Hematopoietic multipotent progenitor cell treated with erythropoietin and hydrocortisone succinate and interleukin-3 and kit ligand, for 17 days (in vitro differentiated cells): ENCODE measurements at regions not wholly inside any gene's neighbourhood (a gene's known extent, or its start where the extent isn't known, plus 50 kb on each side); places are given as distances from the start of the nearest gene placed in this dataset.
"Not testable (repeated sequence)": the region's sequence is repeated elsewhere in the genome, so short reads cannot be mapped to it uniquely, and the experiment has no call there.

Experiments
- DNase-seq: peaks from one replicate; pipeline ENCODE4 v3.0.0-alpha.2; 2015; ENCODE audit warnings: low spot score

DNA sequence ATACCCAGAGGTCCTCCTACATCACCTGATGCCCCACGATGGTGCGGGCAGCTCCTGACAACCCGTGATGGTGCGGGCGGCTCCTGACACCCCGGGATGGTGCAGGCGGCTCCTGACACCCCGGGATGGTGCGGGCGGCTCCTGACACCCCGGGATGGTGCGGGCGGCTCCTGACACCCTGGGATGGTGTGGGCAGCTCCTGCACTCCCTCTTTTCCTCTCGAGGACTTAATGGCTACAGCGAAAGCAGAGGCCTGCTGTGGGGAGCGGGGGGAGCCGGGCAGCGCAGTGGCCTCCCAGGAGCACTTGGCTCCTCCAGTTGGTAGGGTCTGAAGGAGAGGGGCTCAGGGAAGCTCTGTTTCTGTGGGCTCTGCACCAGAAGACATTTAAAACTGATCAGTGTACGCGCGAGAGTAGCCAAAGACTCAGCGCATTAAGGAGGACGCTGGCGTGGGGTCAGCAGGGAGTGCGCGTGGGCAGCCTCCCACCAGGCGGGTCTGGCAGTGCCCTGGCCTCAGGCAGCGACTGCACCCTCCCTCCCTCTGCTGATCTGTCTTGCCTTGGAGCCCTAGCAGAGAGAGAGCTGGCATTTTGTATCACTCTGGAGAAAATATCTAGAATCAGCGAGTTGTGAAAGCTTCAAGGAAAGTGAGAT, 464.5 kb upstream of the MYT1L start:
- DNase-seq: no peak

DNA sequence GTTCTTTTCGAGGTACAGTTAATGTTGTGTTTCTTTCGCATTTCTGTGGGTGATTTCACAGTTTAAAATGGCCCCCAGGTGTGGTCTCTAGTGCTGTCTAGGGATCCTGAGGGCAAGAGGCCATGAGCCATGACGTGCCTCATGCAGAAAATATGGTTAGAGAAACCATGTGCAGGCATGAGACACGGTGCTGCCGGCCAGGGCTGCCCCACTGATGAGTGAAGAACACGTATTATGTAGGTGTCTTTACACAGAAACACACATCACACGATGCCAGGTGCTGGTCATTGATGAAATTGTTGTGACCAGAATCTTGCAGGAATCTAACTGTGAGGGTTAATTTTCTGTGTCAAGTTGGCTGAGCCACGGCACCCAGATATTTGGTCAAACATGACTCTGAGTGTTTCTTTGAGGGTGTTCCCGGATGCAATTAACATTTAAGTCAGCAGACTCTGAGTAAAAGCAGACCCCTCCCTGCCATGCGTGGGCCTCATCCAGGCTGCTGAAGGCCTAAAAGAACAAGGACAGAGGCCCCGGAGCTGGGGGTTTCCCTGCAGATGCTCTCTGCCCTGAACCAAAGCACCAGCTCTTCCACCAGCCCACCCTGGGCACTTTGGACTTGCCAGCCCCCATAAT, 463.0 kb upstream of the MYT1L start:
- no peak for DNase-seq

GRCh38 chr2:2793514-2793913, 462.4 kb upstream of the MYT1L start:
- DNase-seq: no peak

DNA sequence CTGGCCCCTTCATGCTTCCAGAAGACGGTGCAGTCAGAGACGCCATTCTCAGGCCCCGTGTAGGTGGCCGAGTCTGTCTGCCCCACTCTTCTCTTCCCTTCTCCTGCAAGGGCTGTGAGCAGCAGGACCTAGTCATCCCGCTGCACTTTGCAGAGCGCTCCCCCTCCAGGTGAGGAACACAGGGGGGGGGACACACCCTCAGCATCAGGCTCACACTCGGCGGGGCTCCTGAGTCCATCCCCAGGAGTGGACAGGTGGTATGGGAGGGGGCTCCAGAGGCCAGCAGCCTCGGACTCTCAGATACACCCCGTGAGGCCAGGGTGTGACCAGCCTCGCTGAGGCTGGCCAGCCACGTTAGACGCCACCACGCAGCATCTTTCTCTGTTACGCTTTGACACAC, 460.5 kb upstream of the MYT1L start:
- DNase-seq: no peak

- DNase-seq: no peak
Observed at GRCh38 chr2:2791031-2791430, 460.0 kb upstream of the MYT1L start.

DNA sequence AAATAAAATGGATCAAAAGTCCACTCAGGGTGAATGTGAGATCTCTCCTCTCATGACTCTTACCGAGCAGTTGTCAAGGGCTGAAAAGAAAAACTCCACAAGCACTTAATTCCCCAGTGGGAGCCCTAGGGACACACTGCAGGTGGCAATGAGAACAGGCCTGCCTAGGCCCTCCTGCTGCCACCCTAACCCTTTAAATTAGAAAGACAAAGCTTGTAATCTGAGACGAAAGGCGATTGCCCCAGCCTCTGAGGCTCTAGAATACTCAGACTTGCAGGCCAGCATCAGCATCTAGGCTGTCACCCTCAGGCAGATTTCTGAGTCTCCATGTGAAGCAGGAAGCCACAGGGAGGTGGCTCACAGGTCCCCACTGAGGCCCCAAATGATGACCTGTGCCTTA, 457.0 kb upstream of the MYT1L start:
- DNase-seq: no peak

DNA sequence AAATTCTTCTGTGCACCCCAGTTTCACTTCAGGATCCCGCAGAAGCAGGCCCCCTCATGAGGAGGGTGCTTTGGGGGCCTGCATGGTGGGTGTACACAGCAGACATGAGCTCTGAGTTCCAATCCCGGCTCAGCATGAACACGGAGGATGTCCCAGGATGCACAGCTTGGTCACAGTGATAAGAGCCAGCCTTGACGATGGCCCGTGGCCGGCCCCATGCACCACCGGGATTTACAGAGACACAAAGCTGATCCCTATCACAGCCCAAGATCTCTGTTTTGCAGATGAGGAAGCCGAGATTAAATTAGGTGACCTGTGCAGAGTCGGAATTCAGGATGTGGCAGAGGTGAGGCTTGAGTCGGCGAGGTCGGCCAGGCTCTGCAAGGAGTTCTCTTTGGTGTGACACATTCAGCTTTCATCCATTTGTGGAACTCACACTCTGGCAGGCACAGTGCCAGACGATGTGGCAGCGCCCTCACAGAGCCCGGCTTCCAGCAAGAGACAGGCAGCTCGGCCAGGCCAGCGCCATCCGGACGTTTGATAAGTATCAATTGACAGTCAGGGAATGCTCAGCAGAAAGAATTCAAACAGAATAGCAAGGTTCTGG, 456.3 kb upstream of the MYT1L start:
- DNase-seq: no peak

- DNase-seq: no peak
Observed at GRCh38 chr2:2782007-2782406, 450.9 kb upstream of the MYT1L start.

- no peak for DNase-seq
Observed at GRCh38 chr2:2779727-2780126, 448.7 kb upstream of the MYT1L start.

DNA sequence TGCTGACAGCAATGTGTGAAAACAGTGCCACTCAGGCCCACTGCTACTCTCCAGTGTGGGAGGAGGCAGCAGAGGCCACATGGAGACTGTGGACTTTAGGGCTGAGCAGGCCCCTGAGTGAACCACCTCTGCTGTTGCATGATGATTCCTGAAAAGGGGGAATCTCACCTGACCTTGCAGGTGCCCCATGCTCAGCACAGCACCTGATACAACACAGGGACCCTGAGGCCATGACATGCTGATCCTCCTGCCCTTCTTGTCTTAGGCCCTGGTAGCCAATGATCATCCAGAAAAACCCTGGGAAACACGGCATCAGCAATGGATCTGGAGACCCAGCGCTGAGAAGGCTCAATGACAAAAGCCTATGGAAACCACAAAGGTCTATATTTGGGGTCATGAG, 446.8 kb upstream of the MYT1L start:
- no peak for DNase-seq

DNA sequence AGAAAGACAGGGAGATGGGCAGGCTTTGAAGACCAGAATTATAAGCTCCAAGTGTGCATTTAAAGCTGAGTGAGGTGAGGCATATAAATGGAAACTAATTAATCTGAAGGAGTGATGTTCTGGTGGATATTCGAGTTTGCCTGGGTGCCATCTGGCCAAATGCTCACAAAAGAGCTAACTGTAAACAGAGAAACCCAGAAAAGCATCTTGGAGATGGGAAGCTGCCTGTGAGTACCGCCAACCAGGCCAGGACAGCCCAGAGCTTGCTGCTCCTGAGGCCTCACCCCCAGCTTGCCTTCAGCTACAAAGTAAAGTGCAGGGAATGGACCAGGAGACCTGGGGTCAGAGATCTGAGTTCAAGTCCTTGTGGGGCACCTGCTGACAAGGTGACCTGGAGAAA, 446.1 kb upstream of the MYT1L start:
- no peak for DNase-seq

DNA sequence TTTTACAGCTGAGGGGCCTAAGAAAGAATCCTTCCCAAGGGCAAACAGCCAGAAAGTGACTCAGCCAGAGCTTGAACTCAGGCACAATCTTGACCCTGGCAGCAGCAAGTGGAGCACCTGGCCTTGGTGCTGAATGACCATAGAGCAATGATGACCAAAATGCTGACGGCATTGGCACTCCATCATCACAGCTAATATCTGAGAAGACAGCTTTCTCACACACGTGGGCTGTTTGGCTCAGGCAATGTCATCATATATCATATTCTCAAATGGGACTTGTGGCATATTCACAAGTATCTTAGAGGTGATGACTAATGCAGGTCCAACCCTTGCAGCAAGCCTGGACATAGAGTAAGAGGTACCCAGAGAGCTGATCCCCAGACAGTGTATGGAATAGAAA, 443.9 kb upstream of the MYT1L start:
- DNase-seq: no peak

DNA sequence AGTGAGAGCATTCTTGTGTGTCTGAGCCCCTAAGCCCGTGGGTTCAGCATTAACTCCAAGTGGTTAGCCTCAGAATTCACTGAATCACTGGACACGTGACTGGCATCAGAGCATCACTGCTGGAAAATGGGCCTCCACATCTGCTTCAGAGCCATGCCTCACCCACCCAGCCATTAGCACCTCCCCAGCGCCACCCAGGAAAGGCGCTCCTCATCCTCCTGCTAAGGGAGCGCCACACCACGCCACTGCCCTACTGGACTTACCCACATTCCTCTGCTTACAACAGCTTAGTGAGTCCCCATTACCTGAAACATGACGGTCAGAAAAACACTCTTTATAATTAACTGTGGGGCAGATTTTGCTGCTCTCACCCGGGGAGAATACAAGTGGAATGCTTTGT, 442.6 kb upstream of the MYT1L start:
- DNase-seq: no peak

DNA sequence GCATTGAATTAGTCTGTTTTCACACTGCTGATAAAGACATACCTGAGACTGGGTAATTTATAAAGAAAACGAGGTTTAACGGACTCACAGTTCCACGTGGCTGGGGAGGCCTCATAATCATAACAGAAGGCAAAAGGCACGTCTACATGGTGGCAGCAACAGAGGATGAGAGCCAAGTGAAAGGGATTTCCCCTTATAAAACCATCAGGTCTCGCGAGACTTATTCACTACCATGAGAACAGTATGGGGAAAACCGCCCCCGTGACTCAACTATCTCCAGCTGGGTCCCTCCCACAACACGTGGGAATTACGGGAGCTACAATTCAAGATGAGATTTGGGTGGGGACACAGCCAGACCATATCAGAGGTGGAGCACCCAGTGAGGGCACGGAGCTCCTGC, 442.0 kb upstream of the MYT1L start:
- not testable (repeated sequence) for DNase-seq

DNA sequence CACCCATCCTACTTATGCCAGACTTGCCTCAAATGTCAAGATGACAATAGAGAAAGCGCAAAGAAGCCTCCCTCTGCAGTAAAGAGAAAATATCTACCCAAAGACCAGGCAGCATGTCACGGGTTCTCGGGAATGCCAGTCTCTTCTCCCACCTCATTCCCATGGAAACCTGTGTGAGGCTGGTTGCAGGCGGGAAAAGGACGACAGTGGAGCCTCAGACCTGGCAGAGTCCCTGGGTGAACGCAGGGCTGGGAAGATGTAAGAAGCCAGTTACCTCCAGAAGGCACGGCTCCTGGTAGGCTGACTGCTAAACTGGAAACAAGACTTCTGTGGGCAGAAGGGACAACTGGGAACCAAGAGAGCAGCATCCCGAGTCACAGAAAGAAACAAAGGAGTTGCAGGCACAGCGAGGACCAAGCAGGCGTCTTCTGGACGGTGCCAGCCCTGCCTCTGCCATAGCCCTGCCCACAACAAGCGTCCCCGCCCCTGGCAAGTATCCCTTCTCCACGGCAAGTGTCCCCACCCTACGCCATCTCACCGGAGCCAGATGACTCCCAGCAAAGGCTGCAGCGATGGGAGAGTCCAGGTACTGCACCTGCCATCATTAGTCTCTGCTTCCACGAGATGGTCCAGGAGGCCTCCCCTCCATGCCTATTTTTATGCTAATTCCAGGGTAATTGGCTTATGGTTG, 440.8 kb upstream of the MYT1L start:
- DNase-seq: no peak

DNA sequence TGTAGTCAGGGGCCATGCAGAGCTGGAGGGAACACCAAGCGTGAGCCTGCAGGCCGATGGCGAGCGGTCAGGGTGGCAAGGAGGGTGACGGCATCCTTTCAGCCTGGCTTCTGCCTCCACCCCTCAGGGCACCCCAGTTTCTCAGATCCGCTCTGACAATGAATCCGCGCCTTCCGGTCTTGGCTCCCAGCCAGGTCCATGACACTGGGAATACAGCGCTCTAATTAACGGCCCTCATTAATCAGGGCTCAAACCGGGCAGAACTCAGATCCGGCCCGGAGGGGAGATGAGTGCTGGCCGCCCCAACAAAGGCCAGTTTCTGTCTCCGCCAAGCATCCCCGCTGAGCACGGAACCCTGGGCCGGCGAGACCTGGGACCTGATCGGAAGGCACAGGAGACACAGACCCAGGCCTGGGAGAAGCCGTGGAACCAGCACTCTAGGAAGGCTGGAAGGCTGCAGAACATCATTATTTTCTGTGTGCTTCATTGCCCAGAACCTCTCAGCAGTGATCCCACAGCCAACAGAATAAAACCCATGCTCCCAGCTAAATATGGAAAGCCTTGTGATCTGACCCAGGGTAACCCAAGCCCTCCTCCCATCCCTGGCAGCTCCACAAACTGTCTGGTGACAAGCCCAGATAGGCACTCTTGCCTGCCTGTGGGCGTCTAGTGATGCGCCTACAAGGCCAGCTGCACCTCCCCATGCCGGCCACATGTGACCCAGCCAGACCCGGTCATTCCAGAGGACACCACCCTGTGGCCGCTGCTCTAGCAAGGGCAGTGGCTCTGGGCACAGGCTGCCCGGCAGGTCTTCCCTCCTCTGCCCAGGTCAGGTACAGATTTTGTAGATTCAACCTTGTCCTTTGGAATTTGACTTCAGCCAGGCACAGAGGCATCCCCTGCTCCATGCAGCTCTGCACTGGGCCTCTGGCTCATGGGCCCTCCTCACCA, 438.7 kb upstream of the MYT1L start:
- no peak for DNase-seq

GRCh38 chr2:2768476-2768875, 437.4 kb upstream of the MYT1L start:
- DNase-seq: no peak

GRCh38 chr2:2767837-2768236, 436.8 kb upstream of the MYT1L start:
- DNase-seq: no peak

GRCh38 chr2:2765839-2766495, 434.9 kb upstream of the MYT1L start:
- DNase-seq: no peak

- no peak for DNase-seq
Observed at GRCh38 chr2:2765176-2765800, 434.2 kb upstream of the MYT1L start.

GRCh38 chr2:2764739-2765138, 433.7 kb upstream of the MYT1L start:
- DNase-seq: no peak
